Rectal smooth muscle tissue (tissue), 1 donor: ENCODE measurements at regions not wholly inside any gene's neighbourhood (a gene's known extent, or its start where the extent isn't known, plus 50 kb on each side); places are given as distances from the start of the nearest gene placed in this dataset.

Experiments
- H3K27ac ChIP-seq: one replicate; pipeline ENCODE4 v1.7.0; 2013; ENCODE audit warnings: low read depth, low read length, inconsistent platforms
- H3K27me3 ChIP-seq: one replicate; pipeline ENCODE4 v1.7.0; 2013; ENCODE audit warnings: low read length; ENCODE audit not compliant: control insufficient read depth, insufficient read depth
- H3K36me3 ChIP-seq: one replicate; pipeline ENCODE4 v1.7.0; 2013; ENCODE audit warnings: low read length; ENCODE audit not compliant: control insufficient read depth, insufficient read depth
- H3K4me1 ChIP-seq: one replicate; pipeline ENCODE4 v1.7.0; 2013; ENCODE audit warnings: low read length; ENCODE audit not compliant: control insufficient read depth, insufficient read depth
- H3K4me3 ChIP-seq: one replicate; pipeline ENCODE4 v1.7.0; 2013; ENCODE audit warnings: low read length
- H3K9ac ChIP-seq: one replicate; pipeline ENCODE4 v1.7.0; 2013; ENCODE audit warnings: low read length

DNA sequence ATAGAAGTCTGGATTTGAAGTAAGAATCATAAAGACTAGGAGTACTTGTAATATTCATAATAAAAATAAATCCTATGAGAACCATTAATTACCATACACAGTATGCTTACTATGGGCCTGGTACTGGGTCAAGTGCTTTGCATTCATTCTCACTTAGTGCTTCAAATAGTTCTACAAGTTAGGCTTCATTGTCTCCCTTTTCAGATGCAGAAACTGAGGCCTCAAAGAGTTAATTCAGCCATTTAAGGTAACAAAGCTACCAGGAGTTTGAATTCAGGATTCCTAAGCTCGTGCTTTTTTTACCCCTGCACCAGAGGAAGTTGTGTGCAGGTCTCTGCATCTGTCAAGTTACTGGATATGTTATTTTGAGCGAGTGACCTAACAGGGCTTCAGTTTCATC is 1098.4 kb upstream of the EEF2KMT start:
- Histone ChIP-seq H3K9ac (no peak overlapping the region), H3K27ac (no peak overlapping the region), H3K27me3 (no peaks in the 10 kb centered on the region), H3K4me3 (no peak overlapping the region), H3K36me3 (no peaks in the 10 kb centered on the region), H3K4me1 (no peaks in the 10 kb centered on the region)

DNA sequence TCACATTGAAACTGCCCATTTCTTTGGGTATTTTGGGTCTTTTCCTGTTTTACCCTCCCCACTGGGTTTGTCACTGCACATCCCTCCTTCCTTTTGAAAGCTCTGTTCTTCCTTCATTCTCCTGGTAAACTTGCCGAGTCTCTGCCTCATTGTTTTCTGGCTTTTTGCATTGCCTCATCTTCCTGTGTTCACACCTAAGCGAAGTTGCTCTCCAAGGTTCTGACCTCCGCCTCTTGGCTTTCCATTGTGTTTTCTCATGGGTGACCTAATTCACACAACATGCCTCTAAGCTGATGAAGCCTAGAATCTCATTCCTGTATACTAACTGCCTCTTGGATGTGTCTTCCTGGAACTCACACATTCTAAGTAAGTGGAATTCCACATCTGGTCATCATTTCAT is 1096.1 kb upstream of the EEF2KMT start:
- H3K27me3 ChIP-seq: no peaks in the 10 kb centered on the region
- H3K4me1 ChIP-seq: no peaks in the 10 kb centered on the region
- no peak overlapping the region for H3K4me3 ChIP-seq
- H3K27ac ChIP-seq: no peak overlapping the region
- H3K9ac ChIP-seq: no peak overlapping the region
- H3K36me3 ChIP-seq: no peaks in the 10 kb centered on the region

DNA sequence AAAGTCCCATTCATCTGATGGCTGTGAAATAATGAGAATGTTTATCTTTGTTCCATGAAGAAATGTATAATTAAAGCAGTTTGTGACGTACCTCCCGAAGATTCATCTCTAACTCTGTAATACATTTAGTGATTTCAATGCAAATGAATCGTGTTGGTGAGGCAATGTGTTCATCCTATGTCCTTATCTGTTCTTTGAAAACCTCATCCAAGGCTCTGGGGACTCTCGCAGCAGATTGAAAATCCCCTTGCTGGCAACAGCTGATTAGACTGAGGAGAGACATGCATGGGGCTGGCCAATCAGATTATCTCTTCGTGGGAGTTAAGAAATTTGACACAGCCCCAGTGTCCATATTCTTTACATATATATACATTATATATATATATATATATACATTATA is 1095.4 kb upstream of the EEF2KMT start:
- Histone ChIP-seq H3K9ac (no peak overlapping the region), H3K27ac (no peak overlapping the region), H3K36me3 (no peaks in the 10 kb centered on the region), H3K4me3 (no peak overlapping the region), H3K27me3 (no peaks in the 10 kb centered on the region), H3K4me1 (no peaks in the 10 kb centered on the region)

DNA sequence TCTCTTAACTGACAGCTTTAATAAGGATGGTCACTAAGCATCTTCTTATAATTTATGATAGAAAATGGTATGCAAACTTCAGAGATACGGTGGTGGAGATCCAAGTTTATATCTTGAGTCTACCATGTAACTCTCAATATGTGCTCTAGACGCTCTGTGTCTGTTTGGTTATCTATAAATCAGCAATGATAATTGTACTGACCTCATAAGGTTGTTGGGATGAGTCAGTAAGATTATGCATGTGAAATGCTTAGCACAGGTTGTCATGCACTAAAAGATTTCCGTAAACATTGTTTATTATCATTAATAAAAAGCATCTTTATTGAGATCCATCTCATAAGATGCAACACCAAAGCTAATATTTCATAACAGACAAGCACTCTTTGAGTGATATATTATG is 1094.9 kb upstream of the EEF2KMT start:
- H3K9ac ChIP-seq: no peak overlapping the region
- H3K36me3 ChIP-seq: no peaks in the 10 kb centered on the region
- no peaks in the 10 kb centered on the region for H3K4me1 ChIP-seq
- no peaks in the 10 kb centered on the region for H3K27me3 ChIP-seq
- H3K4me3 ChIP-seq: no peak overlapping the region
- H3K27ac ChIP-seq: no peak overlapping the region

DNA sequence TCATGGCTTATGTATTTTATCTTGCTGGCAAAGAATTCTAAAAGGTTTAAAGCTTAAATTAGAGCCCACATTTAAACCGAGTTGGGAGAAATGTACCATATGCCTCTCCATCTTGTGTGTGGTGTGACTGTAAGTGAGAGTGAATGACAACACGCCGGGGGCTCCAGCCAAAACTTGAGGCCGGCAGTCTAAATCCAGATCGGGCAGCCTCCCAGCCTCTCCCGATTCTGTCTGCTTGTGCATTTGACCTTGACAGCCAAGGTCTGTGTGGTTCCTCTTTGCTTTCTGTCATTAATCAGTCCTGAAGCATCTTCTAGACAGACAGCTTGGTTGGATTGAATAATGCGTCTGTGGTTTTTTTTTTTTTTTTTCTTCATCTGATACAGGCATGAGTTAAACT is 1093.2 kb upstream of the EEF2KMT start:
- Histone ChIP-seq H3K4me1 (no peaks in the 10 kb centered on the region), H3K27me3 (no peaks in the 10 kb centered on the region), H3K4me3 (no peak overlapping the region), H3K36me3 (no peaks in the 10 kb centered on the region), H3K9ac (no peak overlapping the region), H3K27ac (no peak overlapping the region)

DNA sequence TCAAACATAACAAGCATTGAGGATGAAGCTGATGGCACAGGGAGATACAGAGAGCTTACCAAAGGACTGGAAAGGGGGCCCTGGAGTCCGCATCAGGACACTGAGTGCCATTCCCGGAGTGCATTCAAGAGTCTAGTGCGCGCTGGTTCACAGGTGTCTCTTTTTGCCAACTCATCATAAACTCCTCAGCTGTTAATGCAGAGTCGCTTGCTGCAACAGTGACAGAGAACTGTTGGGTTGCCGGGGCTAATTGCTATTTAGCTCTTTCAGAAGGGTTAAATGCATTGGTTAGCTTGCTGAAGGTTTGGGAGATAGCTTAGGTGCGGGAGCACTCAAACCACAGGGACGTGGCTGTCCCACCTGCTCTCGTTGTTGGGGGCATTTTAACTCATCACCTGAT is 1091.6 kb upstream of the EEF2KMT start:
- Histone ChIP-seq H3K4me3 (no peak overlapping the region), H3K27me3 (no peaks in the 10 kb centered on the region), H3K9ac (no peak overlapping the region), H3K4me1 (no peaks in the 10 kb centered on the region), H3K36me3 (no peaks in the 10 kb centered on the region), H3K27ac (no peak overlapping the region)

DNA sequence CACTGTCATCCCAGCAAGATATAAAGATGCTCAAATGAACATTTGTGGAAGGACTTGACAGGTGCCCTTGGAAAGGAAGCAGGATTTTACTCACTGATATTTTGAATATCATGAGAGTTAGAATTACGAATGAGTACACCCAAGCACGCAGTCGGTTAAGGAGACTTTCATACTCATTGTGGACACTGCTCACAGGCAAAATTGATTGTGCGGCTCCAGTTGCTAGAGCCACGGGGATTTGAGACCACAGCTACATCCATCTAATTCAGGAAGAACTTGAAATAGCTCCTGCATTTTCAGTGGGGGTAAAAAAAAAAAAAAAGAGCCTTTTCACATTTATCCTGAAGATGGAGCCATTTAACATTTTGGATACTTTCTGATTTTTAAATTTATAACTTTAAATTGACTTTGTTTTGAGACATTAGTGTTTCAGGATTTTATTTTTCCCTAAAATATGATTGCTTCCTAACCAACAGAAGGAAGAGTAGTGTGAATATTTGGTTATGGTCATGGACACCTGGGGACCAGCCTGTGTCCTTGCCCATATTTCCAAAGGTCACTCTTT is 1080.1 kb upstream of the EEF2KMT start:
- Histone ChIP-seq H3K4me1 (no peaks in the 10 kb centered on the region), H3K9ac (no peak overlapping the region), H3K27ac (no peak overlapping the region)

DNA sequence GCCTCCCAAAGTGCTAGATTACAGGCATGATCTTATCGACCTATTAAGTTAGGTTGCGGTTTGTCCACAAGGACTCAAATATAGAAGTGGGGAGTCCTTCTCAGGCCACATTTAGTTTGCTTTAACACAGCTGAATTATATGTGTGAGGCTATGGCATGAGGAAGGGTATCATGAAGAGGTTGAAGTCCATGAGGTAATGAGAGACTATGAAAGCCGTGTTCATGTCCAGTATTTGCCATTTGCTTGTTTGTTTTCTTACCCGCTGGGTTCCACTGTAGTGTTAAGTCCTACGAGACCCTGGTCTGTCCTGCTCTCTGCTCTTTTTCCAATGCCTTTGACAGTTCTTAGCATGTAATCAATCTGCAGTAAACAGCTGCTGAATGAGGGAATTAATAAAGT is 1072.4 kb upstream of the EEF2KMT start:
- H3K9ac ChIP-seq: no peak overlapping the region
- no peak overlapping the region for H3K4me3 ChIP-seq
- H3K27ac ChIP-seq: no peak overlapping the region
- no peaks in the 10 kb centered on the region for H3K27me3 ChIP-seq
- no peaks in the 10 kb centered on the region for H3K4me1 ChIP-seq
- H3K36me3 ChIP-seq: no peaks in the 10 kb centered on the region

More for the DNA sequence above, 1080.1 kb upstream of the EEF2KMT start:
- no peaks in the 10 kb centered on the region for H3K27me3 ChIP-seq
- H3K36me3 ChIP-seq: no peaks in the 10 kb centered on the region
- H3K4me3 ChIP-seq: no peak overlapping the region

DNA sequence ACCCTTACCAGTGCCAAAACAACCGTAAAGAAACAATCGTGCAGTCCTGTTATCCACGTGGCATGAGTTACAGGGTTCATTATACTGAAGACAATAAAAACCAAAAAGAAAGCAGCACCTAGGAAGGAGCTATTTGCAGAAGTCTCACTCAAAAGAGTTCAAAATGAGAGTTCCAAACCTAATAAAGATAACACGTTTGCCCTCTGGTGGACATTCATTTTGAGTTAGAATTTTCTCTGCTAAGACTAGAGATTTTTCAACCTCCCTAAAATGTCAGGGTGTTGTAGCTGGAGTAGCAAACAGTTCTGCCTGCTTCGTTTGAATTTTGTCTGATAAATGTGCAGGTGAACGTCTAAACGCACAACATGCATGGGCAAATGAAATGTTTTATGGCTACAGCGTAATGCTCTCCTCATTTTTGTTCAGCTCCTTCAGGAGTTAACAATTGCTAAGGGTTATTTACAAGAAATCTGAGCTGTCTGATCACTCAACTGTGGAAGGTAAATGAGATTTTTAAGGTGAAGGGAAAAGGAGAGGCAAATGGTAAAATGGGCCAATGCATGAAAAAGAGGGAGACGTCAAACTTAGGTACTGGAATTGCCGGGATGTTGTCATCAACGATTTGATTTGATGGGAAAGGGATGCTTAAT is 1067.9 kb upstream of the EEF2KMT start:
- H3K9ac ChIP-seq: no peak overlapping the region
- no peaks in the 10 kb centered on the region for H3K27me3 ChIP-seq
- no peak overlapping the region for H3K4me3 ChIP-seq
- H3K36me3 ChIP-seq: no peaks in the 10 kb centered on the region
- no peaks in the 10 kb centered on the region for H3K4me1 ChIP-seq
- H3K27ac ChIP-seq: no peak overlapping the region

DNA sequence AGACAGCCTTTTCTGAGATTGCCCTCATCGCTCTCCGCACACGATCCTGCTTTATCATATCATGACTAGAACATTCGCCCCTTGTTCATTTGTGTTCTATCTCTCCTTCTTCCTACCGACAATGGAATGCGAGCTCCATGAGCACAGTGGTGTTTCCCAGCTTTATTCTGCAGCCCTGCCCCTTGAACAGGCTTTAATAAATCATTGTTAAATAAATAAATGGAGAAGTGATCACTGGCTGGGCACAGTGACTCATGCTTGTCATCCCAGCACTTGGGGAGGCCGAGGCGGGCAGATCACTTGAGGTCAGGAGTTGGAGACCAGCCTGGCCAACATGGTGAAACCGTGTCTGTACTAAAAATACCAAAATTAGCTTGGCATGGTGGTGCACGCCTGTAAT is 1063.3 kb upstream of the EEF2KMT start:
- no peak overlapping the region for H3K4me3 ChIP-seq
- H3K4me1 ChIP-seq: no peaks in the 10 kb centered on the region
- H3K9ac ChIP-seq: no peak overlapping the region
- H3K27ac ChIP-seq: no peak overlapping the region
- H3K36me3 ChIP-seq: no peaks in the 10 kb centered on the region
- no peaks in the 10 kb centered on the region for H3K27me3 ChIP-seq

DNA sequence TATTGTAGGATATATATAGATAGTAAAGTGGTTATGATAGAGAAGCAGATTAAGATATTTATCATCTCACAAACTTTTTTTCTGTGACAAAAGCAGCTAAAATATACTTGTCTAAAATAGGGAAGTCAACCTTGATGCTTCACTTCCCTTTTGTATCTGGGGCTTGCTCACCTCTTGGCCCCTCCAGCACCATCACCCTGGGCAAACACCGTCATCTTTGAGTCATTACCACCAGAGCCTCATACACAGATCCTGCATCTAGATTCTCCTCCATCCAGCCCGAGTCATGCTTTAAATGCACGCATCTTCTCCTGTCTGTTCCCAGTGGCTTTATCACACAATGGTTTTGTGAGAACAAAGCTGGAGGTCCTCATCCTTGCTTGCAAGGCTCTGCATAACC is 1062.7 kb upstream of the EEF2KMT start:
- Histone ChIP-seq H3K27ac (no peak overlapping the region), H3K27me3 (no peaks in the 10 kb centered on the region), H3K36me3 (no peaks in the 10 kb centered on the region), H3K4me3 (no peak overlapping the region), H3K9ac (no peak overlapping the region), H3K4me1 (no peaks in the 10 kb centered on the region)

DNA sequence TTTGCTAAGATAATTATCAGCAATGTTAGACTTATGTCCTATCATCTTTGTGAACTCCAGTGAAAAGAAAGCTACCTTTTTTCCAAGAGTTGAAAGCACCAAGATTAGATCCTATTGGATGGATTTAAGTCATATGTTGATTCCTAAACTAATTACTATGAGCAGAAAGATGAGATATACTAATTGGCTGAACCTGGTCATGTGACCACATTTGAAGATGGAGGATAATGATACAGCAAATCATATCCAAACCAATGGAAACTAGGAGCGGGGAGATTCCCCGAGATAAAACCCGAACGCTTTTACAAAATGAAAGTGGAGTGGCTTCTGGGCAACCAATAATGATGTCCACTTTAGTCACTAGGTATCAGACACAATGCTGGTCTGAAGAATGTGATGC is 1060.2 kb upstream of the EEF2KMT start:
- Histone ChIP-seq H3K4me1 (no peaks in the 10 kb centered on the region), H3K27ac (no peak overlapping the region), H3K4me3 (no peak overlapping the region), H3K9ac (no peak overlapping the region), H3K27me3 (no peaks in the 10 kb centered on the region), H3K36me3 (no peaks in the 10 kb centered on the region)

DNA sequence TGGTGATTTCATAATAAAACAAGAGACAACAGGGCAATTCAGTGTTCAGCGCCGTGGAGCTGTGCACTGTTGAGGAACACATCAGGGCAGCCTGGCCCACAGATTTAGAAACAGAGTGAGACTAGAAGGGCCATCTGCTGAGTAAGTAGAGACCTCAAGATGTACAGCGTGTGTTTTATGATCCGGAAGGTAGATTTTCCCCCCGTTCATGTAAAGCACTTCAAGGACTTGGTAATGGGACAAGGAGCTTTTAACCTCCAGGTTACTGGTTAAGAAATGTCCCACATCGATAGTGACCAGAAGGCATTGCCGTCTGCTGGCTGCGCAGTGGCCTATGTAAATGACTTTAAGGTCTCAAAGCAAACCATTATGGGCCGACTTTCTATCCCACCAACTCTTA is 1057.7 kb upstream of the EEF2KMT start:
- Histone ChIP-seq H3K4me3 (no peak overlapping the region), H3K27me3 (no peaks in the 10 kb centered on the region), H3K36me3 (no peaks in the 10 kb centered on the region), H3K27ac (no peak overlapping the region), H3K4me1 (no peaks in the 10 kb centered on the region), H3K9ac (no peak overlapping the region)
